ENCODE measurements at regions not wholly inside any gene's neighbourhood (a gene's known extent, or its start where the extent isn't known, plus 50 kb on each side); places are given as distances from the start of the nearest gene placed in this dataset.

DNA sequence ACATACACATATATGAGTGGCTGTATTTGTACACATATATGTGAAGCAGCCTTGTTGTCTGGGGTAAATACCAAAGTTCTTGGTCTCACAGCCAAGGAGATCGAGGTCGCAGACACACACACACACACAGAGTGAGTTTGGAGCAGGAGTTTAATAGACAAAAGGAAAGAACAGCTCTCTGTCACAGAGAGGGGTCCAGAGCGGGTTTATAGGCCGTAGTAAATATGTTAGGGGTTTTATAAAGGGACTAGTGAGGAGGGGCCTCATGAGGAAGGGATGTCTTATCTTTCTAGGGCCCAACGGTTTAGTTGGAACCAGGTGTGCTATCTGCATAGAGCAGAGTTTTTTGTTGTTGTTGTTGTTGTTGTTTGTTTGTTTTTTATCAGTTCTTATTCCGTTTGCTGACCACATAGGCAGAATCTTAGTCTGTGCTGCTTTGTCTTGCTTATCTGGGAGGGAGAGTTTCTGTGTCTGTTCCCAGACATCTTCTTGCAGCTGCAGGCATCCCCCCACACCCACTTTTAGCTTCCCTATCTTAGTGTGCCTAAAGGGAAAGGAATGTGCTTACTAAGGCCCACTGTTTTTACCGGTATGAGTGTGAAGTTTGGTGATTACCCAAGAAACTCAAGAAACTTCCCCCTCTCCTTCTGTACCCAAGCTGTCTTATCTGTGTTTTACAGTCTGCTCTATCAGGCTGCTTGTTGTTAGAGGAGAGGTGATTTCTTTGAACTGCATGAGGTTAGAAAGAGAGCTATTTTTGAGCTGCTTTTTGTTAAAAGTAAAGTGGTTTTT, 91.9 kb downstream of the TENT5D start:
- TF ChIP-seq, protein P1, sequence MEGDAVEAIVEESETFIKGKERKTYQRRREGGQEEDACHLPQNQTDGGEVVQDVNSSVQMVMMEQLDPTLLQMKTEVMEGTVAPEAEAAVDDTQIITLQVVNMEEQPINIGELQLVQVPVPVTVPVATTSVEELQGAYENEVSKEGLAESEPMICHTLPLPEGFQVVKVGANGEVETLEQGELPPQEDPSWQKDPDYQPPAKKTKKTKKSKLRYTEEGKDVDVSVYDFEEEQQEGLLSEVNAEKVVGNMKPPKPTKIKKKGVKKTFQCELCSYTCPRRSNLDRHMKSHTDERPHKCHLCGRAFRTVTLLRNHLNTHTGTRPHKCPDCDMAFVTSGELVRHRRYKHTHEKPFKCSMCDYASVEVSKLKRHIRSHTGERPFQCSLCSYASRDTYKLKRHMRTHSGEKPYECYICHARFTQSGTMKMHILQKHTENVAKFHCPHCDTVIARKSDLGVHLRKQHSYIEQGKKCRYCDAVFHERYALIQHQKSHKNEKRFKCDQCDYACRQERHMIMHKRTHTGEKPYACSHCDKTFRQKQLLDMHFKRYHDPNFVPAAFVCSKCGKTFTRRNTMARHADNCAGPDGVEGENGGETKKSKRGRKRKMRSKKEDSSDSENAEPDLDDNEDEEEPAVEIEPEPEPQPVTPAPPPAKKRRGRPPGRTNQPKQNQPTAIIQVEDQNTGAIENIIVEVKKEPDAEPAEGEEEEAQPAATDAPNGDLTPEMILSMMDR (IDR thresholded peaks at IDR 0.05): no peak
- no peak for TF ChIP-seq POLR2AphosphoS5 (IDR thresholded peaks at IDR 0.05; ENCODE audit: insufficient read depth in 1 of 2, low read depth in 1 of 2)
